ENCODE measurements at regions not wholly inside any gene's neighbourhood (a gene's known extent, or its start where the extent isn't known, plus 50 kb on each side); places are given as distances from the start of the nearest gene placed in this dataset.

GRCh38 chr18:60664736-60665135 lies 292.2 kb upstream of the MC4R start:
- no peak for DNase-seq

GRCh38 chr18:60667016-60667415 lies 294.4 kb upstream of the MC4R start:
- no peak for DNase-seq

GRCh38 chr18:60668583-60668982 lies 296.0 kb upstream of the MC4R start:
- no peak for DNase-seq

GRCh38 chr18:60669938-60670337 lies 297.4 kb upstream of the MC4R start:
- no peak for DNase-seq

GRCh38 chr18:60671021-60671420 lies 298.4 kb upstream of the MC4R start:
- no peak for DNase-seq

- no peak for DNase-seq
These were observed 302.6 kb upstream of the MC4R start for GRCh38 chr18:60675126-60675525.

GRCh38 chr18:60675801-60676200 lies 303.2 kb upstream of the MC4R start:
- DNase-seq: no peak

- DNase-seq: no peak
These were observed 304.2 kb upstream of the MC4R start for GRCh38 chr18:60676815-60677214.

- DNase-seq: no peak
These were observed 312.4 kb upstream of the MC4R start for GRCh38 chr18:60684843-60685513.

- DNase-seq: no peak
These were observed 313.6 kb upstream of the MC4R start for GRCh38 chr18:60686142-60686541.

GRCh38 chr18:60691061-60691460 lies 318.5 kb upstream of the MC4R start:
- no peak for DNase-seq

GRCh38 chr18:60693426-60693825 lies 320.9 kb upstream of the MC4R start:
- no peak for DNase-seq

GRCh38 chr18:60698901-60699300 lies 326.3 kb upstream of the MC4R start:
- DNase-seq: no peak

GRCh38 chr18:60722742-60723141 lies 350.2 kb upstream of the MC4R start:
- no peak for DNase-seq

- no peak for DNase-seq
These were observed 359.6 kb upstream of the MC4R start for GRCh38 chr18:60732143-60732542.

GRCh38 chr18:60739212-60739611 lies 366.6 kb upstream of the MC4R start:
- no peak for DNase-seq

- DNase-seq: no peak
These were observed 367.7 kb upstream of the MC4R start for GRCh38 chr18:60740313-60740712.

- DNase-seq: no peak
These were observed 373.9 kb upstream of the MC4R start for GRCh38 chr18:60746491-60746890.

- DNase-seq: no peak
These were observed 374.3 kb upstream of the MC4R start for GRCh38 chr18:60746919-60747318.

- no peak for DNase-seq
These were observed 381.2 kb upstream of the MC4R start for GRCh38 chr18:60753753-60754152.

GRCh38 chr18:60754413-60755009 lies 381.9 kb upstream of the MC4R start:
- no peak for DNase-seq

GRCh38 chr18:60755134-60755533 lies 382.6 kb upstream of the MC4R start:
- no peak for DNase-seq

GRCh38 chr18:60775978-60776377 lies 403.4 kb upstream of the MC4R start:
- no peak for DNase-seq

- no peak for DNase-seq
These were observed 411.6 kb upstream of the MC4R start for GRCh38 chr18:60784161-60784560.

GRCh38 chr18:60794802-60795201 lies 422.2 kb upstream of the MC4R start:
- DNase-seq: no peak

Measured in NCI-H187 treated with DMSO at 0.1 percent for 48 hours (cell line).